MCF 10A (cell line): ENCODE measurements at regions not wholly inside any gene's neighbourhood (a gene's known extent, or its start where the extent isn't known, plus 50 kb on each side); places are given as distances from the start of the nearest gene placed in this dataset.

Experiments used
- BruUV-seq: library from RNA; stranded (reverse); fragments of 400-500 nt; replicated peaks from 2 replicates; lab custom pipeline; 2021; lab: Mats Ljungman, UMichigan
- CTCF ChIA-PET: fragments of 300-600 bp; sonication (Branson Sonifier 250); formaldehyde crosslinking; extraction: SDS; loops from one replicate; lab custom pipeline; 2021; ENCODE audit warnings: antibody characterized with exemption, inconsistent platforms; lab: Yijun Ruan, JAX
- POLR2A ChIA-PET: fragments of 300-600, 350-650 bp; sonication (Branson Sonifier 250); formaldehyde crosslinking; extraction: SDS; loops from one replicate; lab custom pipeline; 2020; ENCODE audit warnings: antibody characterized with exemption, inconsistent platforms; lab: Yijun Ruan, JAX
- DNase-seq: peaks from one replicate; pipeline ENCODE4 v3.0.0-alpha.2; 2018; ENCODE audit not compliant: unreplicated experiment
- H3K27ac Mint-ChIP-seq: one replicate; pipeline ENCODE4 v1.8.0; 2022; ENCODE audit warnings: mild to moderate bottlenecking, low read depth, mixed read lengths; ENCODE audit not compliant: unreplicated experiment
- H3K27me3 Mint-ChIP-seq: one replicate; pipeline ENCODE4 v1.8.0; 2022; ENCODE audit warnings: mixed read lengths; ENCODE audit not compliant: insufficient read depth, unreplicated experiment
- H3K36me3 Mint-ChIP-seq: one replicate; pipeline ENCODE4 v1.8.0; 2022; ENCODE audit warnings: mild to moderate bottlenecking, moderate library complexity, mixed read lengths; ENCODE audit not compliant: insufficient read depth, unreplicated experiment
- H3K4me1 Mint-ChIP-seq: one replicate; pipeline ENCODE4 v1.8.0; 2022; ENCODE audit warnings: mixed read lengths; ENCODE audit not compliant: insufficient read depth, unreplicated experiment
- H3K4me3 Mint-ChIP-seq: one replicate; pipeline ENCODE4 v1.8.0; 2022; ENCODE audit warnings: mild to moderate bottlenecking, moderate library complexity, mixed read lengths; ENCODE audit not compliant: unreplicated experiment
- H3K9me3 Mint-ChIP-seq: one replicate; pipeline ENCODE4 v1.8.0; 2022; ENCODE audit warnings: mixed read lengths; ENCODE audit not compliant: unreplicated experiment
- CTCF ChIP-seq: fragments of 200-600 bp; IDR thresholded peaks from one replicate; pipeline ENCODE4 v1.8.0; 2022; ENCODE audit warnings: antibody characterized with exemption, mild to moderate bottlenecking; ENCODE audit not compliant: unreplicated experiment
- intact Hi-C: fragments of 100-400 bp; cut with micrococcal nuclease; formaldehyde crosslinking; loops from 2 replicates; pipeline ENCODE4 v1.14.1; 2022

DNA sequence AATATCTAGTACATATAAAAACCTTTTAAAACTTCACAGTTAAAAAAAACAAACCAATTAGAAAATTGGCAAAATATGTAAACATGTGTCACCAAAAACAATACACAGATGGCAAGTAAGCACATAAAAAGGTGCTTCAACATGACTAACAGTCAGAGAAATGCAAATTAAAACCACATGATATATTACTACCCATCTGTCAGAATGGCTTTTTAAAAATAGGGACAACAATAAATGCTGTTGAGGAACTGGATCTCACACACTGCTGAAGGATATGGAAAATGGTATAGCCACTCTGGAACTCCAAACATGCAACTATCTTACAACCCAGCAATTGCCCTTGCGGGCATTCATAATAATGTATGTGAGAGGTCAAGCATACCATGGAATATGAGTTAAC, 1153.6 kb downstream of the FLRT2 start:
- H3K27me3 Mint-ChIP-seq = no peaks in the 10 kb centered on the region
- H3K9me3 Mint-ChIP-seq = no peaks in the 10 kb centered on the region
- no peak for TF ChIP-seq CTCF
- no peaks in the 10 kb centered on the region for H3K36me3 Mint-ChIP-seq
- BruUV-seq = no TSS peak
- intact Hi-C loops = no loop called here
- H3K27ac Mint-ChIP-seq = no peak overlapping the region
- no peaks in the 10 kb centered on the region for H3K4me1 Mint-ChIP-seq
- CTCF ChIA-PET = no interaction called here
- H3K4me3 Mint-ChIP-seq = no peak overlapping the region
- POLR2A ChIA-PET = no interaction called here
- DNase-seq = no peak

DNA sequence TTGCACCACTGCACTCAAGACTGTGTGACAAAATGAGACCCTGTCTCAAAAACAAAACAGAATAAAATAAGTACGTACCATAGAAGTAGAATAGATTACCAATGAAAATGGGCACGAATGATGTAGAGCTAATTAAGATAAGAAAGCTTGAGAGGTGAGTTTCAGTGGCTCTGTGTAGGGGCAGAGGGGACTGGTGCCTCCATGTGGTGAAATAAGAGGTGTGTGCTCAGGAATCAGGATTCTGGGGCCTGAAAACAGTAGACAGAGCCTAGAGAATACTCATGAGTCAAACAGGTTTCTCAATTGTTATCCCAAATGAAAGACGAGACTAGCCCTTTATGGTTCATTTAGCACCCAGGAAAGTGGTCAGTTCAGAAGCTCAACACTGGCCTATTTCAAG, 1145.1 kb downstream of the FLRT2 start:
- no peak for TF ChIP-seq CTCF
- Mint-ChIP-seq H3K27me3 (no peaks in the 10 kb centered on the region), H3K36me3 (no peaks in the 10 kb centered on the region), H3K9me3 (no peaks in the 10 kb centered on the region), H3K4me1 (peaks cover 14% of the 10 kb centered on the region), H3K4me3 (no peak overlapping the region), H3K27ac (no peak overlapping the region)
- CTCF ChIA-PET = interaction anchor here (0.6 kb wide), 1 partner anchor 451 kb away, joined by 3 read pairs; no protein-coding TSS in a partner anchor
- intact Hi-C loops = no loop called here
- POLR2A ChIA-PET = no interaction called here
- no peak for DNase-seq
- BruUV-seq = no TSS peak

- intact Hi-C loops = no loop called here
- no peak for TF ChIP-seq CTCF
- DNase-seq = peak; percentile 66
- Mint-ChIP-seq H3K9me3 (peaks cover 3% of the 10 kb centered on the region), H3K4me3 (no peak overlapping the region), H3K4me1 (peaks cover 14% of the 10 kb centered on the region), H3K27me3 (no peaks in the 10 kb centered on the region), H3K36me3 (no peaks in the 10 kb centered on the region), H3K27ac (peak overlapping the region; percentile 87)
- POLR2A ChIA-PET = interaction anchor here (0.6 to 0.9 kb wide), 3 partner anchors 26 to 458 kb away, joined by 3 read pairs; no protein-coding TSS in a partner anchor
- CTCF ChIA-PET = interaction anchor here (0.6 to 0.7 kb wide), 3 partner anchors 15 to 943 kb away, joined by 3 to 5 read pairs (median 5); no protein-coding TSS in a partner anchor
- no TSS peak for BruUV-seq
These were observed 1143.6 kb downstream of the FLRT2 start for GRCh38 chr14:86673523-86673969.

DNA sequence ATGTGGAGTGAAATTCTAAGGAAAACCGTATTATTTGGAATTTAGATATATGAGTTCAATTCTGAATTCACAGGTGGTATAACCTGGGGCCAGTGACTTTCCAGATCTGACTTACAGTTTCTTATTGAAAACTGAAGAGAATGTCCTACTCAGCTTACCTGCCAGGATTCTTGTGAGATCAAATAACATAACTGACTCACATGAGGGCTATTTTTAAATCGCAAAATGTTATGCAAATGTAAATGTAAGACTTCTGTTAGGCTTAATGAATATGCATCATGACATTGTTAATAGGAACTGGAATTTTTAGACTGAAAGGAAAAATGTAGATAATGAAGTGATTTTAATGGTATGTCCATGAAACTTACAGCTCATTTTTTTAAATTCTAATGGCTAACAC, 1142.1 kb downstream of the FLRT2 start:
- no peak overlapping the region for H3K4me3 Mint-ChIP-seq
- H3K9me3 Mint-ChIP-seq = peaks cover 7% of the 10 kb centered on the region
- peak; percentile 33 for DNase-seq
- TF ChIP-seq CTCF = no peak
- H3K27me3 Mint-ChIP-seq = no peaks in the 10 kb centered on the region
- no TSS peak for BruUV-seq
- H3K36me3 Mint-ChIP-seq = no peaks in the 10 kb centered on the region
- POLR2A ChIA-PET = interaction anchor here (1.0 kb wide), 1 partner anchor 147 kb away, joined by 3 read pairs; no protein-coding TSS in a partner anchor
- intact Hi-C loops = no loop called here
- CTCF ChIA-PET = no interaction called here
- peaks cover 14% of the 10 kb centered on the region for H3K4me1 Mint-ChIP-seq
- H3K27ac Mint-ChIP-seq = peak overlapping the region; percentile 87
